Prostate gland (tissue), 2 donors: ENCODE measurements at regions not wholly inside any gene's neighbourhood (a gene's known extent, or its start where the extent isn't known, plus 50 kb on each side); places are given as distances from the start of the nearest gene placed in this dataset.

Source experiments
- DNase-seq: peaks from one replicate; pipeline ENCODE4 v3.0.0-alpha.2; 2019; ENCODE audit warnings: low spot score
- H3K27ac ChIP-seq, 2 donors: fragments of 200-600 bp; sonication (generic); 2 replicates each; pipeline ENCODE4 v1.5.1; 2017 to 2019
- H3K27me3 ChIP-seq: fragments of 200-600 bp; sonication (generic); replicated peaks from 2 replicates; pipeline ENCODE4 v1.5.1; 2019; ENCODE audit not compliant: insufficient read depth
- H3K36me3 ChIP-seq, 2 donors: fragments of 200-600 bp; sonication (generic); 1 replicate in 1 of 2; 2 replicates in 1 of 2; pipeline versions ENCODE4 v1.5.1 to v1.8.1; 2017 to 2019
- H3K4me1 ChIP-seq: fragments of 200-600 bp; sonication (generic); replicated peaks from 2 replicates; pipeline ENCODE4 v1.5.1; 2019
- H3K4me3 ChIP-seq, 2 donors: fragments of 200-600 bp; sonication (generic); 2 replicates each; pipeline ENCODE4 v1.5.1; 2017 to 2019
- H3K9me3 ChIP-seq: fragments of 200-600 bp; sonication (generic); 2 replicates; pipeline ENCODE4 v1.5.1; 2017
- POLR2A ChIP-seq: fragments of 450-650 bp; IDR thresholded peaks from one replicate; pipeline ENCODE4 v1.6.1; 2016; ENCODE audit warnings: antibody characterized with exemption, mild to moderate bottlenecking
- POLR2AphosphoS5 ChIP-seq: sonication (generic); formaldehyde crosslinking; IDR thresholded peaks from one replicate; pipeline ENCODE4 v1.6.1; 2017; ENCODE audit warnings: antibody characterized with exemption
- WGBS: methylation state at CpG from one replicate; pipeline ENCODE4 v1.1.5; 2018; 5-methylcytosine and 5-hydroxymethylcytosine counted together
- intact Hi-C: fragments of 100-400 bp; cut with DNase I; formaldehyde crosslinking; loops from one replicate; pipeline ENCODE4 v1.14.2; 2022
- TF ChIP-seq, protein P1 (sequence below), 4 experiments: fragments of 200-600 bp in 2 of 4; fragments of 450-650 bp in 2 of 4; sonication (generic) in 2 of 4; IDR thresholded peaks; 1 replicate in 3 of 4; 2 replicates in 1 of 4; pipeline ENCODE4 v1.5.1; 2016 to 2019; ENCODE audit warnings: antibody characterized with exemption in 4 of 4, mild to moderate bottlenecking in 2 of 4, moderate library complexity in 2 of 4

DNA sequence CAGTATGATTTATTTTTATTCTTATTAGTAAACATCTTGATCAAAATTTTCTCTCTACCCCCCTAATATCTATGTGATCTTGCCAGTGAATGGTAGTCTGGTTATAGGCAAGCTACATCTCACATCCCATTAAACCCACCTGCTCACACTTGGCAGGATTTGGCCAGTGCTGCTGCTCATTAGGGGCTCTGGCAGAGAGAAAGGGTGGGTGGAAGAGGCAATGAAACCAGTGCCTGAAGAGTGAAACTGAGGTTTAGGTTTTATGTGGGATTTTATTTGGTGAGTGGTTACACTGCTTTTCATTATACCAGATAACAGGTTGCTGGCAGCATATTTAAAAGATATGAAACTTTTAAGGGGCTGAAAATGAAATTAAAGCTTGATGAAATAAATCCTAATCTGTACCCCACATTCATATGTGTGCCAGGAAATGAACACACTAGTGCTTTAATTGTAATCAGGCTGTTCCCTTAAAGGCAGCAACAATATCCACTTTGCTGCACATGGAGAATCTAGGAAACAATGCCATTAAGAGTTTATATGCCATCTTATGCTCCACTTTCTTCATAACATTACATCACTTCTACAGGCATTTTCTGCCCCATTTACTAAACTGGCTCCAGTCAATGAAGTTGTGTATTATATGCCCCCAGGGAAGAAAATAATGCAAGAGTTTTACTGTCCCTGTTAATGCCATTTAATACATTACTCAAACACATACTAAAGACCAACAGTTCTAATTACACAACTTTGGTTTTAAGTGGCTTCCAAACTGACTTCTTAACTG is 688.7 kb downstream of the MECOM start:
- Histone ChIP-seq H3K4me1 (no peaks in the 10 kb centered on the region), H3K27me3 (no peaks in the 10 kb centered on the region), H3K4me3 (no peak overlapping the region), H3K36me3 (no peaks in the 10 kb centered on the region), H3K27ac (no peak overlapping the region), H3K9me3 (no peaks in the 10 kb centered on the region)
- TF ChIP-seq, protein P1, sequence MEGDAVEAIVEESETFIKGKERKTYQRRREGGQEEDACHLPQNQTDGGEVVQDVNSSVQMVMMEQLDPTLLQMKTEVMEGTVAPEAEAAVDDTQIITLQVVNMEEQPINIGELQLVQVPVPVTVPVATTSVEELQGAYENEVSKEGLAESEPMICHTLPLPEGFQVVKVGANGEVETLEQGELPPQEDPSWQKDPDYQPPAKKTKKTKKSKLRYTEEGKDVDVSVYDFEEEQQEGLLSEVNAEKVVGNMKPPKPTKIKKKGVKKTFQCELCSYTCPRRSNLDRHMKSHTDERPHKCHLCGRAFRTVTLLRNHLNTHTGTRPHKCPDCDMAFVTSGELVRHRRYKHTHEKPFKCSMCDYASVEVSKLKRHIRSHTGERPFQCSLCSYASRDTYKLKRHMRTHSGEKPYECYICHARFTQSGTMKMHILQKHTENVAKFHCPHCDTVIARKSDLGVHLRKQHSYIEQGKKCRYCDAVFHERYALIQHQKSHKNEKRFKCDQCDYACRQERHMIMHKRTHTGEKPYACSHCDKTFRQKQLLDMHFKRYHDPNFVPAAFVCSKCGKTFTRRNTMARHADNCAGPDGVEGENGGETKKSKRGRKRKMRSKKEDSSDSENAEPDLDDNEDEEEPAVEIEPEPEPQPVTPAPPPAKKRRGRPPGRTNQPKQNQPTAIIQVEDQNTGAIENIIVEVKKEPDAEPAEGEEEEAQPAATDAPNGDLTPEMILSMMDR (IDR thresholded peaks at IDR 0.05), result no peak
- no peak for TF ChIP-seq POLR2A
- no peak for TF ChIP-seq POLR2AphosphoS5
- no peak for DNase-seq
- intact Hi-C loops, result no loop called here

DNA sequence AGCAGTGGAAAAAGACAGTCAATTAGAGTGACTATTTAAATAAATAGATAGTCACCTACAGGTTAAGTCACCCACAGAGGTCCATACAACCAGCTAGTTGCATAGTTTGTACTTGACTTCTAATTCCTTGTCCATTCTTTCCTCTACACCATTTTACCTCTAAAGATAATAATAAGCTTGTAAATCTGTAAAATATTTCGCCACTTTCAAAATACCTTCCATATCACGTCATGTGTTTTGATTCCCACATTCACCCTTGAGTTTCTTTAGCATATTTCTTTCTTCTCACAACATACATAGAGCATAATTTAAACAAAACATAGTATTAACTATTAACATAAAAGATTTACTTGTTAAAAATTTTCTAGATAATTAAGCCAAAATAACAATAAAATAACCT is 689.6 kb downstream of the MECOM start:
- TF ChIP-seq, protein P1 (IDR thresholded peaks at IDR 0.05), result no peak
- TF ChIP-seq POLR2A (no peak), POLR2AphosphoS5 (no peak)
- intact Hi-C loops, result no loop called here
- Histone ChIP-seq H3K4me3 (no peak overlapping the region), H3K36me3 (no peaks in the 10 kb centered on the region), H3K27ac (no peak overlapping the region), H3K9me3 (no peaks in the 10 kb centered on the region), H3K27me3 (no peaks in the 10 kb centered on the region), H3K4me1 (no peaks in the 10 kb centered on the region)
- DNase-seq, result no peak
- 93% methylated on average over 2 of the region's 2 CpGs for WGBS

DNA sequence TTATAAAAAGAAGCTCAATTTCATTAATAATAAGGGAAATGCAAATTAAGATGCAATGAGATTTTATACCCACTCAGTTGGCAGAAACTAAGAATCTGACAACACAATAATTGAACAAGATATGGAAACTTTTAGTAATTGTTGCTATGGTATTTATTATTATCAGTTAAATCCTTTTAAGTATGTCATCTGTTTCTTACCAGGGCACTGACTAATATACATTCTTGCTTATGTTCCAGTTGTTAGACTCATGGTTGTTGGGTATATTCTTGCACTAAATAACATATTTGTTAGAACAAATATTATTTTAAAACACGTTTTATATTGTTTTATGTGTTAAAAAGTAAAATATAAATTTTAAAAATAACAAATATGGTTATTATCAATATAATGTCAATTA is 690.3 kb downstream of the MECOM start:
- Histone ChIP-seq H3K27me3 (no peaks in the 10 kb centered on the region), H3K36me3 (no peaks in the 10 kb centered on the region), H3K4me3 (no peak overlapping the region), H3K9me3 (no peaks in the 10 kb centered on the region), H3K4me1 (no peaks in the 10 kb centered on the region), H3K27ac (no peak overlapping the region)
- WGBS, result 85% methylated on average over 1 of the region's 1 CpG
- DNase-seq, result no peak
- intact Hi-C loops, result no loop called here
- no peak for TF ChIP-seq POLR2AphosphoS5
- TF ChIP-seq, protein P1 (IDR thresholded peaks at IDR 0.05), result no peak
- TF ChIP-seq POLR2A, result no peak

DNA sequence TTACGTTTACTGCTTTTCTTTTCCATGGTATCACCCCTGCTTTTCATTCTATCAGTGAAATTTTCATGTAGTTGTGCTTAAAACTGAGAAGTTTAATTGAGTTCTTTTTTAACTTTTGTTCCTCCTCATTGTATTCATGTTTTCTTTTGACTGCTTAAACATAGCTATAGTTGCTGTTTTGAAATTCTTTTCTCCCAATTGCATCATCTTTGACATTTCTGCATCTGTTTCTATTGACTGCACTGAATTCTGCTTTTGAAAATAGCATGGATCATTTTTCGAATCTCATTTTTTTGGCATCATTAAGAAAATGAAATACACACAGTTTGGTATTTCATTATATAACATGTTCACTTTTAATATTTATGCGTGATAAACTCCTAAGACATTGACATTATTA is 694.9 kb downstream of the MECOM start:
- Histone ChIP-seq H3K27me3 (no peaks in the 10 kb centered on the region), H3K4me3 (no peak overlapping the region), H3K27ac (no peak overlapping the region), H3K36me3 (no peaks in the 10 kb centered on the region), H3K9me3 (no peaks in the 10 kb centered on the region), H3K4me1 (no peaks in the 10 kb centered on the region)
- no peak for DNase-seq
- TF ChIP-seq POLR2AphosphoS5 (no peak), POLR2A (no peak)
- TF ChIP-seq, protein P1 (IDR thresholded peaks at IDR 0.05), result no peak
- intact Hi-C loops, result no loop called here
- 92% methylated on average over 3 of the region's 3 CpGs for WGBS

DNA sequence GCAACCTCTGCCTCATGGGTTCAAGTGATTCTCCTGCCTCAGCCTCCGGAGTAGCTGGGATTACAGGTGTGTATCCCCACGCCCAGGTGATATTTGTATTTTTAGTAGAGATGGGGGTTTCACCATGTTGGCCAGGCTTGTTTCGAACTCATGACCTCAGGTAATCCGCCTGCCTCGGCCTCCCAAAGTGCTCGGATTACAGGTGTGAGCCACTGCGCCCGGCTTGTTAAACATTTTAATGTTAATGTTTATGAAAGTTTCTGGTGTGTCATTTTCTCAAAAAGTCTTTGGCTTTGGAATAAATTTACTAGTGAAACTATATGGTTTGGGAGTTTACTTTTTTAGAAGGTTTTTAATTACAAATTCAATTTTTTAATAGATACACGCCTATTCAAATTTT is 698.8 kb downstream of the MECOM start:
- Histone ChIP-seq H3K36me3 (no peaks in the 10 kb centered on the region), H3K9me3 (no peaks in the 10 kb centered on the region), H3K4me3 (no peak overlapping the region), H3K27me3 (no peaks in the 10 kb centered on the region), H3K27ac (no peak overlapping the region), H3K4me1 (no peaks in the 10 kb centered on the region)
- DNase-seq, result no peak
- intact Hi-C loops, result no loop called here
- 96% methylated on average over 9 of the region's 9 CpGs for WGBS
- TF ChIP-seq, protein P1 (IDR thresholded peaks at IDR 0.05), result no peak
- TF ChIP-seq POLR2A, result no peak
- TF ChIP-seq POLR2AphosphoS5, result no peak
